K562 (cell line): ENCODE measurements at regions not wholly inside any gene's neighbourhood (a gene's known extent, or its start where the extent isn't known, plus 50 kb on each side); places are given as distances from the start of the nearest gene placed in this dataset.

Experiments used
- ATAC-seq: fragments of 200-7000 bp; cut with Tn5 transposase; 3 replicates; pipeline ENCODE4 v1.9.1; 2020; ENCODE audit warnings: moderate library complexity
- BruUV-seq: library from RNA; stranded (reverse); fragments of 400-500 nt; replicated peaks from 2 replicates; lab custom pipeline; 2021; lab: Mats Ljungman, UMichigan
- CTCF ChIA-PET: fragments of 300-600 bp; formaldehyde crosslinking; extraction: SDS; loops from one replicate; lab custom pipeline; 2021; ENCODE audit warnings: low intra/inter-chr PET ratio; lab: Yijun Ruan, JAX
- POLR2A ChIA-PET: fragments of 300-600, 350-650 bp; sonication (Branson Sonifier 250); formaldehyde crosslinking; extraction: SDS; loops from one replicate; lab custom pipeline; 2021; ENCODE audit warnings: antibody characterized with exemption, inconsistent platforms; lab: Yijun Ruan, JAX
- DNase-seq, 4 experiments: peaks; one replicate each; pipeline versions ENCODE4 v3.0.0 to v3.0.0-alpha.2; 2011 to 2018; ENCODE audit warnings: low spot score in 3 of 4, mixed read lengths in 3 of 4; ENCODE audit errors: extremely low read depth in 1 of 4
- FAIRE-seq: peaks from 2 replicates; lab custom pipeline; 2011; peaks lifted over from hg19 to GRCh38; lab: Jason Lieb, UNC
- H2AFZ ChIP-seq: 2 replicates; pipeline ENCODE4 v1.6.0; 2011; ENCODE audit warnings: low read depth, low read length, control low read depth, inconsistent platforms
- H3K27ac ChIP-seq: fragments of 200-600 bp; 3 replicates; pipeline ENCODE4 v1.8.0; 2011; ENCODE audit warnings: low read depth, mild to moderate bottlenecking, control low read depth, inconsistent platforms, low read length, moderate library complexity, mixed read lengths; ENCODE audit errors: extremely low read depth
- H3K27me3 ChIP-seq, 2 experiments: fragments of 300-600 bp in 1 of 2; 2 replicates in 1 of 2; 3 replicates in 1 of 2; pipeline versions ENCODE4 v1.6.0 to v1.8.0; 2011; ENCODE audit warnings: inconsistent platforms in 2 of 2, low read length in 2 of 2, mild to moderate bottlenecking in 1 of 2, mixed read lengths in 1 of 2, moderate library complexity in 1 of 2; ENCODE audit not compliant: control insufficient read depth in 2 of 2, insufficient read depth in 2 of 2
- H3K36me3 ChIP-seq: fragments of 300-600 bp; 3 replicates; pipeline ENCODE4 v1.8.0; 2011; ENCODE audit warnings: mild to moderate bottlenecking, low read length, inconsistent platforms; ENCODE audit not compliant: control insufficient read depth, insufficient read depth
- H3K4me1 ChIP-seq, 2 experiments: fragments of 200-600 bp in 1 of 2; replicated peaks in 1 of 2; 2 replicates in 1 of 2; 3 replicates in 1 of 2; pipeline versions ENCODE4 v1.5.1 to v1.8.0; 2011; ENCODE audit warnings: inconsistent platforms in 2 of 2, low read length in 2 of 2, mild to moderate bottlenecking in 1 of 2, mixed read lengths in 1 of 2, moderate library complexity in 1 of 2; ENCODE audit not compliant: control insufficient read depth in 2 of 2, insufficient read depth in 2 of 2
- H3K4me2 ChIP-seq: 2 replicates; pipeline ENCODE4 v1.6.1; 2011; ENCODE audit warnings: low read length, control low read depth, inconsistent platforms, mixed read lengths; ENCODE audit not compliant: insufficient read depth
- H3K4me3 ChIP-seq: fragments of 200-600 bp; sonication (generic), shearing (Covaris generic); 2 replicates; pipeline ENCODE4 v1.5.1; 2016; ENCODE audit warnings: control low read depth, inconsistent platforms
- H3K79me2 ChIP-seq: fragments of 200-600 bp; 3 replicates; pipeline ENCODE4 v1.8.0; 2011; ENCODE audit warnings: low read length, inconsistent platforms; ENCODE audit not compliant: control insufficient read depth, insufficient read depth
- H3K9ac ChIP-seq, 2 experiments: 2 replicates each; pipeline versions ENCODE4 v1.6.0 to v1.6.1; 2011; ENCODE audit warnings: low read depth in 2 of 2, low read length in 2 of 2, control low read depth in 1 of 2, inconsistent platforms in 1 of 2, mild to moderate bottlenecking in 1 of 2, mixed read lengths in 1 of 2; ENCODE audit not compliant: insufficient read depth in 1 of 2
- H3K9me1 ChIP-seq: one replicate; pipeline ENCODE4 v1.6.0; 2011; ENCODE audit warnings: inconsistent platforms, mild to moderate bottlenecking, low read length, moderate library complexity; ENCODE audit not compliant: control insufficient read depth, insufficient read depth
- H3K9me3 ChIP-seq: replicated peaks from 2 replicates; pipeline ENCODE4 v1.5.1; 2011; ENCODE audit warnings: low read depth, low read length, inconsistent platforms; ENCODE audit not compliant: control insufficient read depth, insufficient read depth
- H4K20me1 ChIP-seq: replicated peaks from 2 replicates; pipeline ENCODE4 v1.6.1; 2011; ENCODE audit warnings: low read length, inconsistent platforms, mixed read lengths; ENCODE audit not compliant: control insufficient read depth, insufficient read depth
- CCNT2 ChIP-seq: IDR thresholded peaks from 2 replicates; pipeline ENCODE4 v1.6.1; 2011; ENCODE audit warnings: borderline replicate concordance, low read depth, mild to moderate bottlenecking, moderate library complexity, mixed read lengths, low read length; ENCODE audit not compliant: insufficient read length; ENCODE audit errors: extremely low read depth
- E2F4 ChIP-seq: sonication (generic); formaldehyde crosslinking; IDR thresholded peaks from 2 replicates; pipeline ENCODE4 v1.8.0; 2022; ENCODE audit warnings: mild to moderate bottlenecking, low read depth, missing genetic modification reagents
- FIP1L1 ChIP-seq: fragments of 200-400 bp; formaldehyde crosslinking; IDR thresholded peaks from 2 replicates; pipeline ENCODE4 v1.6.1; 2018; ENCODE audit warnings: mild to moderate bottlenecking, low read depth, low read length; ENCODE audit not compliant: poor library complexity, severe bottlenecking
- HDAC3 ChIP-seq: fragments of 450-650 bp; IDR thresholded peaks from 2 replicates; pipeline ENCODE4 v1.6.1; 2018; ENCODE audit warnings: borderline replicate concordance, mild to moderate bottlenecking, moderate library complexity; ENCODE audit not compliant: partially characterized antibody
- IFI16 ChIP-seq: fragments of 250-450 bp; sonication (Bioruptor Pico); IDR thresholded peaks from 2 replicates; pipeline ENCODE4 v2.1.2; 2022; ENCODE audit warnings: mild to moderate bottlenecking, inconsistent platforms
- KDM2B ChIP-seq: fragments of 250-450 bp; sonication (Bioruptor Pico); IDR thresholded peaks from 2 replicates; pipeline ENCODE4 v1.8.0; 2021; ENCODE audit warnings: mild to moderate bottlenecking, moderate library complexity
- NCOR1 ChIP-seq: fragments of 450-650 bp; IDR thresholded peaks from 2 replicates; pipeline ENCODE4 v1.6.1; 2016; ENCODE audit warnings: mild to moderate bottlenecking, moderate library complexity
- NFATC3 ChIP-seq: fragments of 450-650 bp; IDR thresholded peaks from 2 replicates; pipeline ENCODE4 v1.6.1; 2017; ENCODE audit warnings: mild to moderate bottlenecking
- POLR2A ChIP-seq: fragments of 450-650 bp; conservative IDR thresholded peaks from 2 replicates; pipeline ENCODE4 v1.6.1; 2016
- RBM34 ChIP-seq: fragments of 200-400 bp; formaldehyde crosslinking; IDR thresholded peaks from 2 replicates; pipeline ENCODE4 v1.6.1; 2018; ENCODE audit warnings: low read length, borderline replicate concordance; ENCODE audit not compliant: insufficient read depth
- RCOR1 ChIP-seq, 2 experiments: IDR thresholded peaks; 2 replicates each; pipeline ENCODE4 v1.6.1; 2012; ENCODE audit warnings: low read depth in 2 of 2, low read length in 2 of 2, borderline replicate concordance in 1 of 2, improper control_type of control experiment in 1 of 2
- SIRT6 ChIP-seq: IDR thresholded peaks from one replicate; pipeline ENCODE4 v1.6.1; 2012; ENCODE audit warnings: low read depth, mild to moderate bottlenecking, control low read depth, inconsistent platforms, low read length, moderate library complexity
- ZNF444 ChIP-seq: fragments of 250-450 bp; sonication (Bioruptor Pico); IDR thresholded peaks from 2 replicates; pipeline ENCODE4 v1.4.0; 2020; ENCODE audit warnings: mild to moderate bottlenecking, moderate library complexity
- ZNF639 ChIP-seq, 2 experiments: fragments of 200-800 bp in 1 of 2; sonication (Bioruptor generic) in 1 of 2; sonication (generic) in 1 of 2; formaldehyde crosslinking in 1 of 2; IDR thresholded peaks in 1 of 2; conservative IDR thresholded peaks in 1 of 2; 2 replicates each; pipeline versions ENCODE4 v1.5.0 to v1.6.1; 2016 to 2020; ENCODE audit warnings: missing compliant biosample characterization in 1 of 2, missing genetic modification characterization in 1 of 2, missing genetic modification reagents in 1 of 2
- ZSCAN32 ChIP-seq: fragments of 450-650 bp; formaldehyde crosslinking; IDR thresholded peaks from 2 replicates; pipeline ENCODE4 v1.4.0; 2020; ENCODE audit warnings: mild to moderate bottlenecking, moderate library complexity
- in situ Hi-C: fragments of 300-500 bp; cut with MboI; formaldehyde crosslinking; loops from 4 replicates; pipeline ENCODE4 v1.15.0; 2018; ENCODE audit warnings: inconsistent platforms, mixed read lengths
- intact Hi-C: fragments of 100-400 bp; cut with micrococcal nuclease; formaldehyde crosslinking; loops from 2 replicates; pipeline ENCODE4 v1.14.2; 2022
- TF ChIP-seq, protein P1 (sequence below): IDR thresholded peaks from 2 replicates; pipeline ENCODE4 v1.6.1; 2016; ENCODE audit warnings: missing genetic modification characterization, missing compliant biosample characterization
- TF ChIP-seq, protein P2 (sequence below): fragments of 450-650 bp; formaldehyde crosslinking; IDR thresholded peaks from 2 replicates; pipeline ENCODE4 v1.4.0; 2020; ENCODE audit warnings: mild to moderate bottlenecking, moderate library complexity

DNA sequence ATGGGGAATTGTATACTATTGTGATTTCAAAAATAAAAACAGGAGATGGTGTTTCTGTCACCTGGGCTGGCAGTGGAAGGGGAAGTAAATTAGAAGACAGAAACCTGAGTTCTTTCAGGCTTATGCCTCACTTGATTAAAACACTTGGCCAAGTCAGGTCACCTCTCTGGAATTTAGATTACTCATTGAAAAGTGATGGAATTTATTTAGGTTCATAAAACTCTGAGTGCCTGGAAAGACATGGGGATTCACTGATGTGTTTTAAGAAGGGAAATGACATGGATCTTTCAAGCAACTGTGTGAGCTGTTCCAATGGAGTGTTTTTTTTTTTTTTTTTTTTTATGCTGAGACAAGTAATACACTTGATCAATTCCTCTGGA is 400.1 kb downstream of the TMEM135 start:
- CTCF ChIA-PET, result no interaction called here
- POLR2A ChIA-PET, result interaction anchor here (0.8 kb wide), 2 partner anchors 10 to 15 kb away, joined by 3 to 4 read pairs; no protein-coding TSS in a partner anchor
- H3K27ac ChIP-seq, result no peak overlapping the region

More for the DNA sequence above, 400.1 kb downstream of the TMEM135 start:
- no peak for FAIRE-seq
- no peak for TF ChIP-seq E2F4 (CRISPR knock-in tag)
- no peak for TF ChIP-seq IFI16
- no peak for TF ChIP-seq NFATC3
- no peak for TF ChIP-seq POLR2A
- TF ChIP-seq SIRT6, result no peak
- TF ChIP-seq CCNT2, result no peak
- no peak for TF ChIP-seq HDAC3
- no peak for TF ChIP-seq ZNF639 (CRISPR knock-in tag; conservative IDR thresholded peaks at IDR 0.05 in 1 of 2, IDR thresholded peaks at IDR 0.05 in 1 of 2)
- no peak for TF ChIP-seq RBM34
- TF ChIP-seq, protein P1, sequence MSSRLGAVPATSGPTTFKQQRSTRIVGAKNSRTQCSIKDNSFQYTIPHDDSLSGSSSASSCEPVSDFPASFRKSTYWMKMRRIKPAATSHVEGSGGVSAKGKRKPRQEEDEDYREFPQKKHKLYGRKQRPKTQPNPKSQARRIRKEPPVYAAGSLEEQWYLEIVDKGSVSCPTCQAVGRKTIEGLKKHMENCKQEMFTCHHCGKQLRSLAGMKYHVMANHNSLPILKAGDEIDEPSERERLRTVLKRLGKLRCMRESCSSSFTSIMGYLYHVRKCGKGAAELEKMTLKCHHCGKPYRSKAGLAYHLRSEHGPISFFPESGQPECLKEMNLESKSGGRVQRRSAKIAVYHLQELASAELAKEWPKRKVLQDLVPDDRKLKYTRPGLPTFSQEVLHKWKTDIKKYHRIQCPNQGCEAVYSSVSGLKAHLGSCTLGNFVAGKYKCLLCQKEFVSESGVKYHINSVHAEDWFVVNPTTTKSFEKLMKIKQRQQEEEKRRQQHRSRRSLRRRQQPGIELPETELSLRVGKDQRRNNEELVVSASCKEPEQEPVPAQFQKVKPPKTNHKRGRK (tag), result no peak
- no peak for TF ChIP-seq ZSCAN32 (CRISPR knock-in tag)
- no peak for TF ChIP-seq FIP1L1
- TF ChIP-seq ZNF444 (CRISPR knock-in tag), result no peak
- TF ChIP-seq, protein P2, sequence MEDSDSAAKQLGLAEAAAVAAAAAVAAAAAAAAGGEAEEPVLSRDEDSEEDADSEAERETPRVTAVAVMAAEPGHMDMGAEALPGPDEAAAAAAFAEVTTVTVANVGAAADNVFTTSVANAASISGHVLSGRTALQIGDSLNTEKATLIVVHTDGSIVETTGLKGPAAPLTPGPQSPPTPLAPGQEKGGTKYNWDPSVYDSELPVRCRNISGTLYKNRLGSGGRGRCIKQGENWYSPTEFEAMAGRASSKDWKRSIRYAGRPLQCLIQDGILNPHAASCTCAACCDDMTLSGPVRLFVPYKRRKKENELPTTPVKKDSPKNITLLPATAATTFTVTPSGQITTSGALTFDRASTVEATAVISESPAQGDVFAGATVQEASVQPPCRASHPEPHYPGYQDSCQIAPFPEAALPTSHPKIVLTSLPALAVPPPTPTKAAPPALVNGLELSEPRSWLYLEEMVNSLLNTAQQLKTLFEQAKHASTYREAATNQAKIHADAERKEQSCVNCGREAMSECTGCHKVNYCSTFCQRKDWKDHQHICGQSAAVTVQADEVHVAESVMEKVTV, result no peak
- no peak for TF ChIP-seq RCOR1 (IDR thresholded peaks at IDR 0.05; ENCODE audit: borderline replicate concordance in 1 of 2, low read depth in 2 of 2, low read length in 2 of 2)
- TF ChIP-seq KDM2B, result no peak
- no peak for TF ChIP-seq NCOR1
- Histone ChIP-seq H3K4me2 (no peak overlapping the region), H4K20me1 (no peaks in the 10 kb centered on the region), H3K36me3 (no peaks in the 10 kb centered on the region), H3K9me3 (no peaks in the 10 kb centered on the region), H3K79me2 (no peaks in the 10 kb centered on the region), H3K9ac (no peak overlapping the region), H2AFZ (no peak overlapping the region), H3K9me1 (no peaks in the 10 kb centered on the region), H3K4me1 (no peaks in the 10 kb centered on the region), H3K4me3 (no peak overlapping the region), H3K27me3 (no peaks in the 10 kb centered on the region)
- no peak for ATAC-seq
- DNase-seq, result no peak
- BruUV-seq, result no TSS peak
- in situ Hi-C loops (no loop called here), intact Hi-C loops (no loop called here)
